ENCODE measurements at regions not wholly inside any gene's neighbourhood (a gene's known extent, or its start where the extent isn't known, plus 50 kb on each side); places are given as distances from the start of the nearest gene placed in this dataset.

DNA sequence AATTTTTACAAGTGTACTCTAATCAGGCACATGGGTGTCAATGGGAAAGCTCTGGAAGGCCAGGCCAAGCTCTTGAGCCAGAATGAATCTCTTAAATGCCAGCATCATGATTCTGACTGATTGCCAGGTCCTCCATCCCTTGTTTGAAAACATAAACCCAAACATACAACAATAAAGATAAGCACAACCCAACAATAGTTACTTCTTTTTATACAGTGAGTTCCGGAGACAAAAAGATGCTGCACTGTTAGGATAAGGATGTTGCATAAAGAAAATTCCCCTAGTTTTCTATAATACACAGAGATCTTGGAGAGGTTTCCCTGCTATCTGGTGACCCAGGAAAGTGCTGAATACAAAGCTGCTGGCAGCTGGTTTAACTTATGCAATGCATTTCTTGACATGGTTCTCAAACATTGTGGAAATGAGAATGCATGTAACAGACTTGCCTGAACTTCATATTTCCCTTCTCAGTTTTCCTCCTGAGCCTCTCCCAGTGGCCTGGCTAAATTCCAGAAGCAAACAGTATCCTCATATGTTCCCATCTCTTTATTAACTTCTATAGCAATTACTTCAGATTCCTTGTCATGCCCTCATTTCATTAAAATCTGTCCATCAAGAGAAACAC lies 180.1 kb upstream of the PRICKLE2 start:
- Histone ChIP-seq H3K27me3 (ENCODE audit: control insufficient read depth in 3 of 3, insufficient read depth in 3 of 3, low read depth in 1 of 3, low read length in 3 of 3) (no peaks in the 10 kb centered on the region), H2BK120ac (ENCODE audit: low read depth, low read length) (no peak overlapping the region), H3K14ac (ENCODE audit: low read length) (no peak overlapping the region), H3K9ac (ENCODE audit: low read depth, low read length, poor library complexity) (no peak overlapping the region), H3K4me3 (ENCODE audit: low read length in 2 of 2) (no peak overlapping the region), H3K36me3 (replicated peaks in 1 of 2; ENCODE audit: control insufficient read depth in 2 of 2, insufficient read depth in 2 of 2, low read length in 2 of 2) (no peaks in the 10 kb centered on the region), H3K4ac (ENCODE audit: low read length) (no peak overlapping the region), H4K8ac (ENCODE audit: low read depth, low read length) (no peak overlapping the region), H3K23ac (ENCODE audit: low read depth, low read length, poor library complexity) (no peak overlapping the region), H3K9me3 (replicated peaks in 1 of 2; ENCODE audit: control insufficient read depth in 2 of 2, insufficient read depth in 1 of 2, low read depth in 1 of 2, low read length in 2 of 2) (peaks cover 0 to 8% of the 10 kb centered on the region in 2 donors), H2AK5ac (ENCODE audit: low read depth, low read length) (no peak overlapping the region), H2BK5ac (ENCODE audit: low read length) (no peak overlapping the region), H2BK15ac (ENCODE audit: low read length) (no peak overlapping the region), H3K18ac (ENCODE audit: low read length) (no peak overlapping the region), H3K4me2 (ENCODE audit: insufficient read depth, low read length, poor library complexity, severe bottlenecking) (no peak overlapping the region), H3K79me1 (ENCODE audit: low read depth, low read length) (no peaks in the 10 kb centered on the region), H4K91ac (ENCODE audit: low read depth, low read length, poor library complexity) (no peak overlapping the region), H3K4me1 (ENCODE audit: control insufficient read depth in 2 of 2, insufficient read depth in 1 of 2, low read depth in 1 of 2, low read length in 2 of 2) (peaks cover 4 to 9% of the 10 kb centered on the region in 2 donors), H2AFZ (ENCODE audit: low read length) (no peak overlapping the region), H3K27ac (replicated peaks; ENCODE audit: low read length) (no peak overlapping the region), H2BK12ac (ENCODE audit: low read length) (no peak overlapping the region)
- WGBS, 2 donors (ENCODE audit: extremely low coverage in 2 of 2, insufficient read length in 2 of 2, insufficient replicate concordance in 1 of 2), result no CpG with 5 or more reads among the region's 1 CpG
- no peak for DNase-seq (ENCODE audit: low spot score)

DNA sequence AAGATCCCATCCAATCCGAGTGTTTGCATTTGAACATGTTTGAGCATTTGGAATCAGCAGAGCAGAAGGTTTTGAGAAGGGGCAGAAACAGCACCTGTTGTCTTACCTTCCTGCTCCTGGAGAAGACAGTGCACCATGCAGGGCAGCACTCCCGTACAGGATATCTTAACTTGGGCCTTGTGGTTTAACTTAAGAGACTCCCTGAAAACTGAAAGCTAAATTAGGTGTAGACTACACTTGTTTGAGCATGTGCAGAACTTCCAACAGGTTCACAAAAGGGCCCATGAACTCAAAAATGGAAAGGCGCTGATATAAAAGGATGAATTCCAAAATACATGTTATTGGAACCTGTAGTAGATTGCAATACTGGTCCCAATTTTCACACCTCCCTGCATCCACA lies 175.4 kb upstream of the PRICKLE2 start:
- Histone ChIP-seq H2BK12ac (ENCODE audit: low read length) (no peak overlapping the region), H3K23ac (ENCODE audit: low read depth, low read length, poor library complexity) (no peak overlapping the region), H3K4me1 (ENCODE audit: control insufficient read depth in 2 of 2, insufficient read depth in 1 of 2, low read depth in 1 of 2, low read length in 2 of 2) (peaks cover 5 to 7% of the 10 kb centered on the region in 2 donors), H2AK5ac (ENCODE audit: low read depth, low read length) (no peak overlapping the region), H3K27me3 (ENCODE audit: control insufficient read depth in 3 of 3, insufficient read depth in 3 of 3, low read depth in 1 of 3, low read length in 3 of 3) (no peaks in the 10 kb centered on the region), H3K36me3 (replicated peaks in 1 of 2; ENCODE audit: control insufficient read depth in 2 of 2, insufficient read depth in 2 of 2, low read length in 2 of 2) (no peaks in the 10 kb centered on the region), H3K18ac (ENCODE audit: low read length) (no peak overlapping the region), H2BK15ac (ENCODE audit: low read length) (no peak overlapping the region), H3K4ac (ENCODE audit: low read length) (no peak overlapping the region), H3K79me1 (ENCODE audit: low read depth, low read length) (no peaks in the 10 kb centered on the region), H4K8ac (ENCODE audit: low read depth, low read length) (no peak overlapping the region), H2BK5ac (ENCODE audit: low read length) (no peak overlapping the region), H2BK120ac (ENCODE audit: low read depth, low read length) (no peak overlapping the region), H3K4me3 (ENCODE audit: low read length in 2 of 2) (no peak overlapping the region), H3K4me2 (ENCODE audit: insufficient read depth, low read length, poor library complexity, severe bottlenecking) (no peak overlapping the region), H3K9ac (ENCODE audit: low read depth, low read length, poor library complexity) (no peak overlapping the region), H3K14ac (ENCODE audit: low read length) (no peak overlapping the region), H3K9me3 (replicated peaks in 1 of 2; ENCODE audit: control insufficient read depth in 2 of 2, insufficient read depth in 1 of 2, low read depth in 1 of 2, low read length in 2 of 2) (no peaks in the 10 kb centered on the region), H3K27ac (replicated peaks; ENCODE audit: low read length) (no peak overlapping the region), H4K91ac (ENCODE audit: low read depth, low read length, poor library complexity) (no peak overlapping the region), H2AFZ (ENCODE audit: low read length) (no peak overlapping the region)
- WGBS, 2 donors (ENCODE audit: extremely low coverage in 2 of 2, insufficient read length in 2 of 2, insufficient replicate concordance in 1 of 2), result no CpG with 5 or more reads among the region's 3 CpGs
- DNase-seq (ENCODE audit: low spot score), result no peak

DNA sequence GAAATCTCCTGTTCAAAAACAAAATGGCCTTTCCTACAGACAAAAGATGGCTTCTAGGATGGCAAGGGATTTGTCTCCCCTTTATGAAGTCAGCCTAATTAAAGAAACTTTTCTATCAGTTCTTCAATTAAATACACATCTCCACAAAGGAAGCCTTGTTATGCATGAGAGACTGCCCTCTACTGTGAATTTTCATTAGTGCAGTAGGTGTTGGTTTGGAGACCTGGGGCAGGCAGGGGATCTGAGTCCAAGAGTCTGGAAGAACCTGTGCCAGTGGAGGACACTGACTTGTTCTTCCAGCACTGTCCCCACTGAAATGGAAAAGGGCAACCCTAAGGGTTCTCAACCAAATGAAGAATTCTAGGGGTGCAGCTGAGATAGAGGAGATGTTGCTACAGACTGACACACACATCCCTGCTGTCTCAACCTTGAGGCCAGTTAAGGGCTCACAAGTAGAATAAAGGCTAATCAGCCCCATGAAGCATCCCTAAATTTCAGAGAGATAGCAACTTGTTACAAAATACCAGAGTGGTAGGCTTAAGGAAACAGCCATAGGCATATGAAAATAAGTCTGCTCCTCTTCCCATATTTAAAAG lies 174.0 kb upstream of the PRICKLE2 start:
- H3K14ac ChIP-seq (ENCODE audit: low read length), result no peak overlapping the region
- H2BK15ac ChIP-seq (ENCODE audit: low read length), result no peak overlapping the region
- H3K4me1 ChIP-seq (ENCODE audit: control insufficient read depth in 2 of 2, insufficient read depth in 1 of 2, low read depth in 1 of 2, low read length in 2 of 2), result peaks cover 5 to 7% of the 10 kb centered on the region in 2 donors
- H3K36me3 ChIP-seq (replicated peaks in 1 of 2; ENCODE audit: control insufficient read depth in 2 of 2, insufficient read depth in 2 of 2, low read length in 2 of 2), result no peaks in the 10 kb centered on the region
- H3K23ac ChIP-seq (ENCODE audit: low read depth, low read length, poor library complexity), result no peak overlapping the region
- H3K4me3 ChIP-seq (ENCODE audit: low read length in 2 of 2), result no peak overlapping the region
- H2BK120ac ChIP-seq (ENCODE audit: low read depth, low read length), result no peak overlapping the region
- H2AFZ ChIP-seq (ENCODE audit: low read length), result no peak overlapping the region
- no peaks in the 10 kb centered on the region for H3K79me1 ChIP-seq (ENCODE audit: low read depth, low read length)
- no peak overlapping the region for H2BK5ac ChIP-seq (ENCODE audit: low read length)
- H4K91ac ChIP-seq (ENCODE audit: low read depth, low read length, poor library complexity), result no peak overlapping the region
- H3K27me3 ChIP-seq (ENCODE audit: control insufficient read depth in 3 of 3, insufficient read depth in 3 of 3, low read depth in 1 of 3, low read length in 3 of 3), result no peaks in the 10 kb centered on the region
- no peak overlapping the region for H3K4me2 ChIP-seq (ENCODE audit: insufficient read depth, low read length, poor library complexity, severe bottlenecking)
- no peak overlapping the region for H3K18ac ChIP-seq (ENCODE audit: low read length)
- peak; percentile 51 for DNase-seq (ENCODE audit: low spot score)
- no peak overlapping the region for H4K8ac ChIP-seq (ENCODE audit: low read depth, low read length)
- H3K27ac ChIP-seq (replicated peaks; ENCODE audit: low read length), result no peak overlapping the region
- H3K9me3 ChIP-seq (replicated peaks in 1 of 2; ENCODE audit: control insufficient read depth in 2 of 2, insufficient read depth in 1 of 2, low read depth in 1 of 2, low read length in 2 of 2), result no peaks in the 10 kb centered on the region
- H3K4ac ChIP-seq (ENCODE audit: low read length), result no peak overlapping the region
- H2BK12ac ChIP-seq (ENCODE audit: low read length), result no peak overlapping the region
- no peak overlapping the region for H3K9ac ChIP-seq (ENCODE audit: low read depth, low read length, poor library complexity)
- H2AK5ac ChIP-seq (ENCODE audit: low read depth, low read length), result no peak overlapping the region

DNA sequence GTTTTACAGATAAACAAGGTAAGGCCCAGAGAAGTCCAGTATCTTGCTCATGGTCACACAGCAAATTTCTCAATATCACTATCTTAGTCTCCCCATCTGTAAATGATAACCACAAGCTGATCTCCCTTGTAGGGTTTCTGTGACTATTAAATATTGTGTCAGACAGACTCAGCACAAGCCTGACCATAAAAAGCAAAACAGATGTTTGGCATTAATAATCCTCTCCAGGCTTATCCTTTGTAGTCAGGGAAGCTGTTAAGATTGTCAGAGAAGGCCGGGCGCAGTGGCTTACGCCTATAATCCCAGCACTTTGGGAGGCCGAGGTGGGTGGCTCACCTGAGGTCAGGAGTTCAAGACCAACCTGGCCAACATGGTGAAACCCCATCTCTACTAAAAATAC lies 173.2 kb upstream of the PRICKLE2 start:
- no peaks in the 10 kb centered on the region for H3K36me3 ChIP-seq (replicated peaks in 1 of 2; ENCODE audit: control insufficient read depth in 2 of 2, insufficient read depth in 2 of 2, low read length in 2 of 2)
- no peak overlapping the region for H3K18ac ChIP-seq (ENCODE audit: low read length)
- H3K4ac ChIP-seq (ENCODE audit: low read length), result no peak overlapping the region
- H2BK120ac ChIP-seq (ENCODE audit: low read depth, low read length), result no peak overlapping the region
- no peak overlapping the region for H2BK15ac ChIP-seq (ENCODE audit: low read length)
- H3K4me3 ChIP-seq (ENCODE audit: low read length in 2 of 2), result no peak overlapping the region
- no CpG with 5 or more reads among the region's 4 CpGs for WGBS, 2 donors (ENCODE audit: extremely low coverage in 2 of 2, insufficient read length in 2 of 2, insufficient replicate concordance in 1 of 2)
- H3K9me3 ChIP-seq (replicated peaks in 1 of 2; ENCODE audit: control insufficient read depth in 2 of 2, insufficient read depth in 1 of 2, low read depth in 1 of 2, low read length in 2 of 2), result no peaks in the 10 kb centered on the region
- H3K79me1 ChIP-seq (ENCODE audit: low read depth, low read length), result no peaks in the 10 kb centered on the region
- no peak overlapping the region for H3K9ac ChIP-seq (ENCODE audit: low read depth, low read length, poor library complexity)
- no peak overlapping the region for H3K14ac ChIP-seq (ENCODE audit: low read length)
- H3K23ac ChIP-seq (ENCODE audit: low read depth, low read length, poor library complexity), result no peak overlapping the region
- no peak for DNase-seq (ENCODE audit: low spot score)
- H2AK5ac ChIP-seq (ENCODE audit: low read depth, low read length), result no peak overlapping the region
- no peak overlapping the region for H2AFZ ChIP-seq (ENCODE audit: low read length)
- H2BK12ac ChIP-seq (ENCODE audit: low read length), result no peak overlapping the region
- no peak overlapping the region for H3K4me2 ChIP-seq (ENCODE audit: insufficient read depth, low read length, poor library complexity, severe bottlenecking)
- peaks cover 5 to 7% of the 10 kb centered on the region in 2 donors for H3K4me1 ChIP-seq (ENCODE audit: control insufficient read depth in 2 of 2, insufficient read depth in 1 of 2, low read depth in 1 of 2, low read length in 2 of 2)
- H4K8ac ChIP-seq (ENCODE audit: low read depth, low read length), result no peak overlapping the region
- H2BK5ac ChIP-seq (ENCODE audit: low read length), result no peak overlapping the region
- no peak overlapping the region for H4K91ac ChIP-seq (ENCODE audit: low read depth, low read length, poor library complexity)
- H3K27me3 ChIP-seq (ENCODE audit: control insufficient read depth in 3 of 3, insufficient read depth in 3 of 3, low read depth in 1 of 3, low read length in 3 of 3), result no peaks in the 10 kb centered on the region
- H3K27ac ChIP-seq (replicated peaks; ENCODE audit: low read length), result no peak overlapping the region
